ENCODE measurements at regions not wholly inside any gene's neighbourhood (a gene's known extent, or its start where the extent isn't known, plus 50 kb on each side); places are given as distances from the start of the nearest gene placed in this dataset.

DNA sequence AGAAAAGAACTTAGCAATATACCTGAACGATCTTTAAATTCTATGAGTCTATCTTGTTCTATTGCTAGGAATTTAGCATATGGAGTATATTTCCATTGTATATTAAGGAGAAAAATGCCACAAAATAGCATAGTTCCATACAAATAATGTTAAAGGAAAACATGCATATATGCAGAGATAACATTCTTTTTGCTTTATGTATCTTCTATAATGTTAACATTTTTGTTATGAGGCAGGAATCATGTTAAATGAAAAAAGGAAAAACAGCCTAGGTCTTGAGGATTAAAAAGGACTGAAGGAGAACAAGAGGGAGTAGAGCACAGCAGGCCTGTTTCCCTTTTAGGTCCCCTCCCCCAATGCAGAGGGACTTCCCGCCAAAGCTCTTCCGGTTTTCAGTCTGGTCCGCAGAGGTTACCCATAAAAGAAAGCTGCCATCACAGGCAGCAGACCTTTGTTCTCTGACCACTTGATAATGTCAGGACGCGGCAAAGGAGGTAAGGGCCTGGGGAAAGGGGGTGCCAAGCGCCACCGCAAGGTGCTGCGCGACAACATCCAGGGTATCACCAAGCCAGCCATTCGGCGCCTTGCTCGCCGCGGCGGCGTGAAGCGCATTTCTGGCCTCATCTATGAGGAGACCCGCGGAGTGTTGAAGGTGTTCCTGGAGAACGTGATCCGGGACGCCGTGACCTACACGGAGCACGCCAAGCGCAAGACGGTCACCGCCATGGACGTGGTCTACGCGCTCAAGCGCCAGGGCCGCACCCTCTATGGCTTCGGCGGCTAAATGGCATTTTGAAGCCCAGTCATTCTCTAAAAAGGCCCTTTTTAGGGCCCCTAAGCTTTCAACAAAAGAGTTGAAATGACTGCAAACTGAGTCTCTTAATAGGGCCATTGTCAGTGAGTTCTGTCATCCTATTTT is 108.4 kb upstream of the PRSS16 start:
- no peak for TF ChIP-seq CTCF (IDR thresholded peaks at IDR 0.05)
- TF ChIP-seq CREM (CRISPR knock-in tag; IDR thresholded peaks at IDR 0.05) = peak; percentile 78; the same call in 1 of the 2 replicates
- TF ChIP-seq E2F1 (CRISPR knock-in tag; IDR thresholded peaks at IDR 0.05) = no peak
- TF ChIP-seq, protein P1, sequence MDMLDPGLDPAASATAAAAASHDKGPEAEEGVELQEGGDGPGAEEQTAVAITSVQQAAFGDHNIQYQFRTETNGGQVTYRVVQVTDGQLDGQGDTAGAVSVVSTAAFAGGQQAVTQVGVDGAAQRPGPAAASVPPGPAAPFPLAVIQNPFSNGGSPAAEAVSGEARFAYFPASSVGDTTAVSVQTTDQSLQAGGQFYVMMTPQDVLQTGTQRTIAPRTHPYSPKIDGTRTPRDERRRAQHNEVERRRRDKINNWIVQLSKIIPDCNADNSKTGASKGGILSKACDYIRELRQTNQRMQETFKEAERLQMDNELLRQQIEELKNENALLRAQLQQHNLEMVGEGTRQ (CRISPR knock-in tag; IDR thresholded peaks at IDR 0.05) = no peak
- TF ChIP-seq, protein P2, sequence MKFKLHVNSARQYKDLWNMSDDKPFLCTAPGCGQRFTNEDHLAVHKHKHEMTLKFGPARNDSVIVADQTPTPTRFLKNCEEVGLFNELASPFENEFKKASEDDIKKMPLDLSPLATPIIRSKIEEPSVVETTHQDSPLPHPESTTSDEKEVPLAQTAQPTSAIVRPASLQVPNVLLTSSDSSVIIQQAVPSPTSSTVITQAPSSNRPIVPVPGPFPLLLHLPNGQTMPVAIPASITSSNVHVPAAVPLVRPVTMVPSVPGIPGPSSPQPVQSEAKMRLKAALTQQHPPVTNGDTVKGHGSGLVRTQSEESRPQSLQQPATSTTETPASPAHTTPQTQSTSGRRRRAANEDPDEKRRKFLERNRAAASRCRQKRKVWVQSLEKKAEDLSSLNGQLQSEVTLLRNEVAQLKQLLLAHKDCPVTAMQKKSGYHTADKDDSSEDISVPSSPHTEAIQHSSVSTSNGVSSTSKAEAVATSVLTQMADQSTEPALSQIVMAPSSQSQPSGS (CRISPR knock-in tag; IDR thresholded peaks at IDR 0.05; ENCODE audit: borderline replicate concordance, low read depth) = peak; percentile 72; the same call in 1 of the 2 replicates
- peak; percentile 94; the same call in 1 of the 2 replicates for TF ChIP-seq CREB1 (CRISPR knock-in tag; IDR thresholded peaks at IDR 0.05)
- peak; percentile 83 for TF ChIP-seq MAX (CRISPR knock-in tag; IDR thresholded peaks at IDR 0.05)
- no peak for TF ChIP-seq RELA (CRISPR knock-in tag; IDR thresholded peaks at IDR 0.05; ENCODE audit: borderline replicate concordance)
- TF ChIP-seq KAT7 (CRISPR knock-in tag; IDR thresholded peaks at IDR 0.05; ENCODE audit: borderline replicate concordance) = peak; percentile 99
- no peak for TF ChIP-seq GRHL2 (CRISPR knock-in tag; IDR thresholded peaks at IDR 0.05; ENCODE audit: insufficient replicate concordance, severe bottlenecking)

Measured in WTC11 (cell line).